Adrenal gland (tissue), 5 donors: ENCODE measurements at regions not wholly inside any gene's neighbourhood (a gene's known extent, or its start where the extent isn't known, plus 50 kb on each side); places are given as distances from the start of the nearest gene placed in this dataset.

Experiments
- CTCF ChIP-seq, 6 experiments: fragments of 450-650 bp in 4 of 6; fragments of 200-600 bp in 2 of 6; sonication (generic) in 1 of 6; IDR thresholded peaks; 1 replicate in 5 of 6; 2 replicates in 1 of 6; pipeline versions ENCODE4 v1.5.1 to v1.8.0; 2016 to 2021; ENCODE audit warnings: antibody characterized with exemption in 6 of 6, mild to moderate bottlenecking in 2 of 6, moderate library complexity in 1 of 6
- POLR2A ChIP-seq, 2 donors: fragments of 450-650 bp; IDR thresholded peaks; one replicate each; pipeline ENCODE4 v1.6.1; 2017; ENCODE audit warnings: antibody characterized with exemption in 2 of 2, mild to moderate bottlenecking in 2 of 2, moderate library complexity in 1 of 2
- donor health status: DM: no; HTN: no; CAD: no.

GRCh38 chr3:23035927-23036640 lies 167.0 kb upstream of the UBE2E2 start:
- TF ChIP-seq CTCF (IDR thresholded peaks at IDR 0.05), result no peak
- no peak for TF ChIP-seq POLR2A (IDR thresholded peaks at IDR 0.05)
